ENCODE measurements at regions not wholly inside any gene's neighbourhood (a gene's known extent, or its start where the extent isn't known, plus 50 kb on each side); places are given as distances from the start of the nearest gene placed in this dataset.

DNA sequence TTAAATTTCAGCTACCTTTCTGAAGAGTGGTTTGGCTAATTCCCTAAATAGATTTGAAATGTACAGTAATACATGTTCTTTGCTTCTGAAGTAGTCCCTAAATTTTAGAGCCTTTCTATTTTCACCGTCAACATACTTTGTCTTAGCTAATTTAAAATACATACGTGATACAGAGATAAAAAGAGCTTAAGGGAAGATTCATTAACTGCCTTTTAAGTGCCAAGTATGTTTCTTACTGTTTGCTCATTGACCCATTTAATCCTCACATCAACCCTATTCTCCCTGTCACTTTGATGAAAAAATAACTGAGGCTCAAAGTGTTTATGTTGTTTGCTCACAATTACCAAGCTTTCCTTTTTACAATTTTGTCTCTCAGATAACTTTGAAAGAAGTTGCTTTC, 118.6 kb upstream of the CDH7 start:
- Histone ChIP-seq H3K4me3 (no peak overlapping the region), H3K4me1 (ENCODE audit: low read depth) (no peaks in the 10 kb centered on the region), H3K9me3 (no peaks in the 10 kb centered on the region), H3K36me3 (ENCODE audit: low read depth) (no peaks in the 10 kb centered on the region)
- TF ChIP-seq CTCF (IDR thresholded peaks at IDR 0.05), result no peak
- DNase-seq (no peak), ATAC-seq (no peak)
- intact Hi-C loops (cut with DNase I, micrococcal nuclease), result no loop called here

DNA sequence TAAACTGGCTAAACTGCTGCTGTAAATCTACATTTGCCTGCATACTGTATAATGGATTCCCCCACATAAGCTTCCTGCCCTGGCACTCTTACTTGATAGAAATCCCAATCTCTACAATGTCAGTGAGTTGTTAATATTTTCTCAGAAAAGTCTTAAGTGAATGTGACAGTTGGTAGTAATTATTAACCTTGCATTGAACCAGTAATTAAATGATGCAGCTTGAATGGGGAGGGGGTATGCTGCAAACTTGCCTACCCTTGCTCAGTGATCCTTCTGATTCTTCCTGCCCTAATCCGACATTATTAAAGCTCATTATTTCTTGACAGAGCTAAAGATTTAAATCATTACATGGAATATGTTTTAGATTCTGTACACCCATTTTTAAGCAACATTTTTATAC, 119.0 kb upstream of the CDH7 start:
- no peak for TF ChIP-seq CTCF (IDR thresholded peaks at IDR 0.05)
- Histone ChIP-seq H3K9me3 (no peaks in the 10 kb centered on the region), H3K4me1 (ENCODE audit: low read depth) (no peaks in the 10 kb centered on the region), H3K36me3 (ENCODE audit: low read depth) (no peaks in the 10 kb centered on the region), H3K4me3 (no peak overlapping the region)
- intact Hi-C loops (cut with DNase I, micrococcal nuclease), result no loop called here
- DNase-seq, result no peak
- ATAC-seq, result no peak

GRCh38 chr18:65628390-65628789, 122.4 kb upstream of the CDH7 start:
- DNase-seq, result no peak
- Histone ChIP-seq H3K4me1 (ENCODE audit: low read depth) (no peaks in the 10 kb centered on the region), H3K36me3 (ENCODE audit: low read depth) (no peaks in the 10 kb centered on the region), H3K4me3 (no peak overlapping the region), H3K9me3 (no peaks in the 10 kb centered on the region)
- intact Hi-C loops (cut with DNase I, micrococcal nuclease), result no loop called here
- no peak for TF ChIP-seq CTCF (IDR thresholded peaks at IDR 0.05)
- no peak for ATAC-seq

GRCh38 chr18:65623676-65624075, 127.1 kb upstream of the CDH7 start:
- Histone ChIP-seq H3K9me3 (no peaks in the 10 kb centered on the region), H3K4me1 (ENCODE audit: low read depth) (no peaks in the 10 kb centered on the region), H3K36me3 (ENCODE audit: low read depth) (no peaks in the 10 kb centered on the region), H3K4me3 (no peak overlapping the region)
- intact Hi-C loops (cut with DNase I, micrococcal nuclease), result no loop called here
- no peak for ATAC-seq
- no peak for DNase-seq
- no peak for TF ChIP-seq CTCF (IDR thresholded peaks at IDR 0.05)

GRCh38 chr18:65622436-65622835, 128.4 kb upstream of the CDH7 start:
- DNase-seq (no peak), ATAC-seq (no peak)
- H3K4me1 ChIP-seq (ENCODE audit: low read depth), result no peaks in the 10 kb centered on the region
- H3K36me3 ChIP-seq (ENCODE audit: low read depth), result no peaks in the 10 kb centered on the region
- H3K4me3 ChIP-seq, result no peak overlapping the region
- TF ChIP-seq CTCF (IDR thresholded peaks at IDR 0.05), result no peak
- intact Hi-C loops (cut with DNase I, micrococcal nuclease), result no loop called here
- no peaks in the 10 kb centered on the region for H3K9me3 ChIP-seq

DNA sequence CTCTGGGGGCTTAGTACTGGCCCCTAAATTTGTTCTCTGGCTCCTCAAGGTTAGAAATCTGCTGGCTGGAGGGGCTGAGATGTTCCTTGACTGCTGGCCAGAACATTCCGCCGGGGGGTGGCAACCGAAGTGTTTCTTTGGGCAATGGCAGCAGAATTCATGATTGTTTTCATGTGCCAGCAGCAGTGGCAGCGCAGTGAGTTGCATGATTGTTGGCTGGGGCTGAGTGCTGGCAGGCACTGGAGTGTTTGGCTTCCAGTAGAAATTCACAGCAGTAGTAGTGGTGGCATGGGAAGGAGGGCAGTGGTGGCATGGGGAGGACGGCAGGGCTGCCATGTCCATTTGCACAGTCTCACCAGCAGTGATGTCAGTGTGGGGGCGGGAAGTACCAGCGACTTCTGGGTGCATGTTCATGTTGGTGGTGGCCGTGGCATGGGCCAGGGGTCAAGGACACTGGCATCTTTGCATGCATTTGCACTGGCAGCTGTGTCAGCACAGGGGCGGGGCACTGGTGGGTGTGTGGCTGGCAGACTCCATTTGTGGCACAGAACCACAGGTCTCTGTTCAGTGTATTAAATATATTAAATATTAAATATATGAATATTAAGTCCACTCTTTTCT, 130.6 kb upstream of the CDH7 start:
- ATAC-seq (no peak), DNase-seq (no peak)
- no peaks in the 10 kb centered on the region for H3K4me1 ChIP-seq (ENCODE audit: low read depth)
- intact Hi-C loops (cut with DNase I, micrococcal nuclease), result no loop called here
- no peaks in the 10 kb centered on the region for H3K36me3 ChIP-seq (ENCODE audit: low read depth)
- TF ChIP-seq CTCF (IDR thresholded peaks at IDR 0.05), result no peak
- H3K4me3 ChIP-seq, result no peak overlapping the region
- H3K9me3 ChIP-seq, result no peaks in the 10 kb centered on the region

Data from mucosa of descending colon (tissue), 3 donors.